ENCODE measurements at regions not wholly inside any gene's neighbourhood (a gene's known extent, or its start where the extent isn't known, plus 50 kb on each side); places are given as distances from the start of the nearest gene placed in this dataset.

DNA sequence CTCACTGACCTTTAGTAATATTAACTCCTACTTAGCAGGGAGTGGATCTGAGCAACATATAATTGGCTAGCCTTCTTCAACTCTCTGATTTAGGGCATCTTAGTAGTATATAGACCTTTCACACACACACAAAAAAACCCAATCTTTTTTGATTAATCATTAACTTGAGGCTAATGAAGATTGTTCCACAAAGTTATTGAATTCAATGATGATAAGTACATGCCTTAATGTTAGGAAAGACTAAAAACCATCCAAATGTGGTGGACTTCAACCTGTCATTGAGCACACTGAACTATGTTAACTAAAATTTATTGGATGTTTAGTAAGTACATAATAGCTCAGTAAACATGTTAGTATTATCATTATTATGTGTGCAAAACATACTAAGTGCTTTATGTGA is 179.4 kb upstream of the SLC25A13 start:
- no peak for TF ChIP-seq POLR2A (IDR thresholded peaks at IDR 0.05)
- TF ChIP-seq POLR2AphosphoS5 (IDR thresholded peaks at IDR 0.05) = no peak
- TF ChIP-seq, protein P1, sequence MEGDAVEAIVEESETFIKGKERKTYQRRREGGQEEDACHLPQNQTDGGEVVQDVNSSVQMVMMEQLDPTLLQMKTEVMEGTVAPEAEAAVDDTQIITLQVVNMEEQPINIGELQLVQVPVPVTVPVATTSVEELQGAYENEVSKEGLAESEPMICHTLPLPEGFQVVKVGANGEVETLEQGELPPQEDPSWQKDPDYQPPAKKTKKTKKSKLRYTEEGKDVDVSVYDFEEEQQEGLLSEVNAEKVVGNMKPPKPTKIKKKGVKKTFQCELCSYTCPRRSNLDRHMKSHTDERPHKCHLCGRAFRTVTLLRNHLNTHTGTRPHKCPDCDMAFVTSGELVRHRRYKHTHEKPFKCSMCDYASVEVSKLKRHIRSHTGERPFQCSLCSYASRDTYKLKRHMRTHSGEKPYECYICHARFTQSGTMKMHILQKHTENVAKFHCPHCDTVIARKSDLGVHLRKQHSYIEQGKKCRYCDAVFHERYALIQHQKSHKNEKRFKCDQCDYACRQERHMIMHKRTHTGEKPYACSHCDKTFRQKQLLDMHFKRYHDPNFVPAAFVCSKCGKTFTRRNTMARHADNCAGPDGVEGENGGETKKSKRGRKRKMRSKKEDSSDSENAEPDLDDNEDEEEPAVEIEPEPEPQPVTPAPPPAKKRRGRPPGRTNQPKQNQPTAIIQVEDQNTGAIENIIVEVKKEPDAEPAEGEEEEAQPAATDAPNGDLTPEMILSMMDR (IDR thresholded peaks at IDR 0.05) = no peak
